H1 (cell line): ENCODE measurements at regions not wholly inside any gene's neighbourhood (a gene's known extent, or its start where the extent isn't known, plus 50 kb on each side); places are given as distances from the start of the nearest gene placed in this dataset.

ENCODE experiments used
- CTCF ChIA-PET: fragments of 300-600 bp; sonication (Branson Sonifier 250); formaldehyde crosslinking; loops from one replicate; lab custom pipeline; 2021; ENCODE audit not compliant: partially characterized antibody; lab: Charles Lee
- POLR2A ChIA-PET: fragments of 300-600 bp; sonication (Branson Sonifier 250); formaldehyde crosslinking; loops from one replicate; lab custom pipeline; 2021; ENCODE audit warnings: inconsistent platforms; ENCODE audit not compliant: partially characterized antibody; lab: Charles Lee
- DNase-seq, 2 experiments: peaks; one replicate each; pipeline versions ENCODE4 v3.0.0 to v3.0.0-alpha.2; 2010 to 2022; ENCODE audit warnings: low spot score in 2 of 2, low read depth in 1 of 2, mixed read lengths in 1 of 2
- FAIRE-seq: peaks from 2 replicates; lab custom pipeline; 2011; peaks lifted over from hg19 to GRCh38; lab: Jason Lieb, UNC
- H2AFZ ChIP-seq: 2 replicates; pipeline ENCODE4 v1.8.1; 2012; ENCODE audit warnings: low read length, inconsistent platforms
- H2AK5ac ChIP-seq: 2 replicates; pipeline ENCODE4 v1.6.1; 2013; ENCODE audit warnings: low read depth, low read length
- H2BK120ac ChIP-seq: replicated peaks from 2 replicates; pipeline ENCODE3; 2013; ENCODE audit warnings: low read depth, low read length, inconsistent platforms
- H2BK12ac ChIP-seq: 2 replicates; pipeline ENCODE4 v1.6.1; 2013; ENCODE audit warnings: low read depth, low read length
- H2BK15ac ChIP-seq: 2 replicates; pipeline ENCODE4 v1.6.1; 2013; ENCODE audit warnings: low read length
- H2BK20ac ChIP-seq: 2 replicates; pipeline ENCODE4 v1.6.1; 2013; ENCODE audit warnings: low read length
- H2BK5ac ChIP-seq: 2 replicates; pipeline ENCODE4 v1.6.1; 2013; ENCODE audit warnings: low read depth, low read length
- H3K14ac ChIP-seq: 2 replicates; pipeline ENCODE4 v1.6.1; 2013; ENCODE audit warnings: inconsistent platforms; ENCODE audit not compliant: insufficient read length
- H3K18ac ChIP-seq: 2 replicates; pipeline ENCODE4 v1.6.1; 2013; ENCODE audit warnings: low read length; ENCODE audit errors: extremely low read depth
- H3K23ac ChIP-seq: 2 replicates; pipeline ENCODE4 v1.6.1; 2013; ENCODE audit warnings: inconsistent platforms; ENCODE audit not compliant: insufficient read length
- H3K23me2 ChIP-seq: 2 replicates; pipeline ENCODE4 v1.6.1; 2013; ENCODE audit warnings: low read depth, low read length
- H3K27ac ChIP-seq: 2 replicates; pipeline ENCODE4 v1.6.1; 2011; ENCODE audit warnings: low read depth, low read length, inconsistent platforms
- H3K27me3 ChIP-seq, 4 experiments: replicated peaks in 1 of 4; 1 replicate in 1 of 4; 2 replicates in 3 of 4; pipeline versions ENCODE4 v1.6.1 to v1.8.1; 2011 to 2013; ENCODE audit warnings: low read length in 3 of 4, mild to moderate bottlenecking in 3 of 4, inconsistent platforms in 2 of 4, mixed read lengths in 2 of 4, moderate library complexity in 1 of 4; ENCODE audit not compliant: control insufficient read depth in 3 of 4, insufficient read depth in 3 of 4; ENCODE audit errors: extremely low read depth in 1 of 4
- H3K36me3 ChIP-seq, 4 experiments: 2 replicates each; pipeline versions ENCODE4 v1.6.1 to v1.8.1; 2011 to 2013; ENCODE audit warnings: mild to moderate bottlenecking in 4 of 4, low read length in 3 of 4, moderate library complexity in 2 of 4, control low read depth in 1 of 4, inconsistent platforms in 1 of 4; ENCODE audit not compliant: insufficient read depth in 4 of 4, control insufficient read depth in 2 of 4
- H3K4ac ChIP-seq: replicated peaks from 2 replicates; pipeline ENCODE3; 2013; ENCODE audit warnings: low read length, low read depth, mixed read lengths, inconsistent platforms; ENCODE audit not compliant: insufficient read length
- H3K4me1 ChIP-seq, 4 experiments: replicated peaks in 1 of 4; 1 replicate in 1 of 4; 2 replicates in 3 of 4; pipeline versions ENCODE4 v1.6.1 to v1.8.1; 2011 to 2013; ENCODE audit warnings: low read length in 3 of 4, inconsistent platforms in 2 of 4, mixed read lengths in 1 of 4; ENCODE audit not compliant: insufficient read depth in 4 of 4, control insufficient read depth in 3 of 4
- H3K4me2 ChIP-seq, 2 experiments: 2 replicates each; pipeline versions ENCODE4 v1.6.1 to v1.8.1; 2011 to 2013; ENCODE audit warnings: low read depth in 2 of 2, low read length in 2 of 2, control low read depth in 1 of 2, inconsistent platforms in 1 of 2, mild to moderate bottlenecking in 1 of 2; ENCODE audit not compliant: insufficient read depth in 1 of 2
- H3K4me3 ChIP-seq, 4 experiments: fragments of 200-600, 300-600 bp in 1 of 4; sonication (generic), shearing (Covaris generic), sonication (Bioruptor Twin) in 1 of 4; 2 replicates each; pipeline versions ENCODE4 v1.5.1 to v1.8.1; 2011 to 2016; ENCODE audit warnings: low read length in 4 of 4, low read depth in 3 of 4, control low read depth in 2 of 4, inconsistent platforms in 2 of 4, mild to moderate bottlenecking in 2 of 4, mixed read lengths in 1 of 4, moderate library complexity in 1 of 4; ENCODE audit not compliant: insufficient read depth in 2 of 4; ENCODE audit errors: extremely low read depth in 1 of 4
- H3K56ac ChIP-seq: replicated peaks from 2 replicates; pipeline ENCODE3; 2013; ENCODE audit warnings: low read depth, mild to moderate bottlenecking, mixed read lengths, low read length, inconsistent platforms; ENCODE audit not compliant: insufficient read length
- H3K79me1 ChIP-seq: 2 replicates; pipeline ENCODE4 v1.6.1; 2013; ENCODE audit warnings: low read depth, low read length, control low read depth
- H3K79me2 ChIP-seq, 2 experiments: 2 replicates each; pipeline versions ENCODE4 v1.6.1 to v1.8.1; 2012 to 2013; ENCODE audit warnings: low read length in 2 of 2, mild to moderate bottlenecking in 2 of 2, inconsistent platforms in 1 of 2; ENCODE audit not compliant: insufficient read depth in 2 of 2, control insufficient read depth in 1 of 2
- H3K9ac ChIP-seq, 4 experiments: replicated peaks in 1 of 4; 1 replicate in 1 of 4; 2 replicates in 3 of 4; pipeline versions ENCODE4 v1.6.1 to v1.8.1; 2011 to 2013; ENCODE audit warnings: low read depth in 3 of 4, low read length in 3 of 4, control low read depth in 2 of 4, mild to moderate bottlenecking in 2 of 4, moderate library complexity in 2 of 4, inconsistent platforms in 1 of 4; ENCODE audit errors: extremely low read depth in 1 of 4
- H3K9me3 ChIP-seq, 2 experiments: 2 replicates each; pipeline versions ENCODE4 v1.6.1 to v1.8.1; 2012 to 2013; ENCODE audit warnings: mild to moderate bottlenecking in 2 of 2, moderate library complexity in 2 of 2, control low read depth in 1 of 2, inconsistent platforms in 1 of 2, low read depth in 1 of 2, low read length in 1 of 2, mixed read lengths in 1 of 2; ENCODE audit not compliant: insufficient read depth in 2 of 2
- H4K20me1 ChIP-seq, 2 experiments: replicated peaks in 1 of 2; 2 replicates each; pipeline versions ENCODE3 to v1.8.1; 2011 to 2013; ENCODE audit warnings: inconsistent platforms in 2 of 2, low read length in 2 of 2, mild to moderate bottlenecking in 1 of 2; ENCODE audit not compliant: insufficient read depth in 2 of 2, control insufficient read depth in 1 of 2
- H4K5ac ChIP-seq: 2 replicates; pipeline ENCODE4 v1.6.1; 2013; ENCODE audit warnings: low read length, low read depth, mixed read lengths, inconsistent platforms; ENCODE audit not compliant: insufficient read length
- H4K8ac ChIP-seq: 2 replicates; pipeline ENCODE4 v1.8.0; 2013; ENCODE audit warnings: mild to moderate bottlenecking, moderate library complexity, low read length, inconsistent platforms; ENCODE audit not compliant: insufficient read depth; ENCODE audit errors: extremely low read depth
- H4K91ac ChIP-seq: replicated peaks from 2 replicates; pipeline ENCODE3; 2013; ENCODE audit warnings: low read length, mixed read lengths, inconsistent platforms; ENCODE audit not compliant: insufficient read length
- CTBP2 ChIP-seq: IDR thresholded peaks from 2 replicates; pipeline ENCODE4 v1.7.0; 2011; ENCODE audit warnings: borderline replicate concordance, mild to moderate bottlenecking, moderate library complexity, mixed read lengths, low read length; ENCODE audit not compliant: insufficient read depth, insufficient read length
- RAD21 ChIP-seq, 2 experiments: IDR thresholded peaks in 1 of 2; conservative IDR thresholded peaks in 1 of 2; 2 replicates each; pipeline ENCODE4 v1.6.1; 2011; ENCODE audit warnings: low read depth in 2 of 2, low read length in 2 of 2, improper control_type of control experiment in 1 of 2, inconsistent platforms in 1 of 2, mild to moderate bottlenecking in 1 of 2, moderate library complexity in 1 of 2
- WGBS, 2 experiments: shearing (Covaris generic) in 1 of 2; methylation state at CpG; one replicate each; pipeline versions ENCODE4 v1.1.6 to v1.1.7; 2013 to 2015; ENCODE audit warnings: low lambda C conversion rate in 2 of 2, mixed read lengths in 2 of 2, inconsistent platforms in 1 of 2, low coverage in 1 of 2, missing lambda C conversion rate in 1 of 2; ENCODE audit not compliant: insufficient replicate concordance in 2 of 2, insufficient coverage in 1 of 2, insufficient read length in 1 of 2; ENCODE audit errors: extremely low coverage in 1 of 2, missing lambda C conversion rate in 1 of 2; 5-methylcytosine and 5-hydroxymethylcytosine counted together
- TF ChIP-seq, protein P1 (sequence below), 3 experiments: IDR thresholded peaks; 1 replicate in 2 of 3; 2 replicates in 1 of 3; pipeline versions ENCODE4 v1.5.1 to v1.6.1; 2011; ENCODE audit warnings: low read length in 3 of 3, mild to moderate bottlenecking in 3 of 3, inconsistent platforms in 2 of 3, low read depth in 1 of 3, moderate library complexity in 1 of 3; ENCODE audit not compliant: insufficient read depth in 1 of 3; ENCODE audit errors: control extremely low read depth in 1 of 3

DNA sequence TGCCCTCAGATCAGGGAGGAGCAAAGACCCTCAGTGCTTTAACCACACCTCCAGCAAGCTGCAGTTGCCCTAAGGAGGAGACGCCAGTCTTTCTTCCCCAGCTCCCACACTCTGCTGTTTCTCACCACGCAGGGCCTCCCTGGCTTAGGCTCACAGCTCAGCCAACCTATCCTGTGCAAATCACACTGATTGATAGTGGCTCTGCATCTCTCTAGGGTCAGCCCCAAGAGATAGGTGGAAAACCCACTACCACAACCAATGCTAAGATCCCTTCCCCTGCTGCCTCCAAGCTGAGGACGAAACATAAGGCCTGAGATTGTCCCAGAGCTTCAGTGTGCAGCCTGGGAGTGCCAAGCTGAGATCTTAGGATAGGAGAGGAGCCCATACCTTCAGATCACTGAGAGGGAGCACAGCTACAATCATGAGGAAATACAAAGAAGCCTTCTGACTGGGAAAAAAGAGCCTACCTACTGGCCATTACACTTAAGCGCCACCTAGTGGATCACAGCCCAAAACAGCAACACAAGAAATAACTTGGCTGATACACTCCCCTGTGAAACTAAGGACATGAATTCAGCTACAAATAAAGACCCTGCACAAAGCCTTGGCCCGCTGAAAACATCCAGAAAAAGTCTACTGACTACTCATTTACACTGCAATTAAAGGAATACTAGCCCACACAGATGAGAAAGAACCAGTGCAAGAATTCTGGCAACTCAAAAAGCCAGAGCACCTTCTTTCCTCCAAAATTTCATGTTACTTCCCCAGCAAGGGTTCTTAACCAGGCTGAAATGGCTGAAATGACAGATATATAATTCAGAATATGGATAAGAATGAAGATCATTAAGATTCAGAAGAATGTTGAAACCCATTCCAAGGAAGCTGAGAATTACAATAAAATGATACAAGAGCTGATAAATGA, 271.5 kb upstream of the DCBLD2 start:
- H3K4me1 ChIP-seq: 0 out of 7 replicates have a peak, but pooled peaks cover 0 to 1% (median 0%) of the 10 kb centered on the region in 4 experiments
- H3K9me3 ChIP-seq: no peaks in the 10 kb centered on the region
- no peak overlapping the region for H4K91ac ChIP-seq
- no peak overlapping the region for H4K5ac ChIP-seq
- H3K23ac ChIP-seq: no peak overlapping the region
- H2BK5ac ChIP-seq: peak overlapping the region; percentile 60; the same call in 1 of the 2 replicates
- H2AFZ ChIP-seq: peak overlapping the region; percentile 100
- H2BK20ac ChIP-seq: no peak overlapping the region; the same call in 1 of the 2 replicates
- CTCF ChIA-PET: interaction anchor here (0.6 to 2.9 kb wide), 51 partner anchors 9 to 606 kb away, joined by 3 to 18 read pairs (median 4); no protein-coding TSS in a partner anchor
- no peak overlapping the region for H3K9ac ChIP-seq
- H4K20me1 ChIP-seq: no peaks in the 10 kb centered on the region
- no peaks in the 10 kb centered on the region for H3K27me3 ChIP-seq
- H3K79me2 ChIP-seq: no peaks in the 10 kb centered on the region
- peak; percentile 97 for FAIRE-seq
- no peak overlapping the region for H3K27ac ChIP-seq
- no peak overlapping the region for H2AK5ac ChIP-seq
- POLR2A ChIA-PET: no interaction called here
- H3K18ac ChIP-seq: no peak overlapping the region; the same call in 1 of the 2 replicates
- no peak overlapping the region for H3K4me3 ChIP-seq
- peak in 1 of 2 experiments; percentile 69 for DNase-seq
- no peaks in the 10 kb centered on the region for H3K79me1 ChIP-seq
- no peak overlapping the region for H3K4ac ChIP-seq
- H4K8ac ChIP-seq: no peak overlapping the region; the same call in 1 of the 2 replicates
- H3K56ac ChIP-seq: no peak overlapping the region
- no peak for TF ChIP-seq CTBP2
- peak; percentile 78 to 80 for TF ChIP-seq RAD21 (IDR thresholded peaks at IDR 0.05 in 1 of 2, conservative IDR thresholded peaks at IDR 0.05 in 1 of 2; ENCODE audit: low read depth in 2 of 2, low read length in 2 of 2)
- TF ChIP-seq, protein P1, sequence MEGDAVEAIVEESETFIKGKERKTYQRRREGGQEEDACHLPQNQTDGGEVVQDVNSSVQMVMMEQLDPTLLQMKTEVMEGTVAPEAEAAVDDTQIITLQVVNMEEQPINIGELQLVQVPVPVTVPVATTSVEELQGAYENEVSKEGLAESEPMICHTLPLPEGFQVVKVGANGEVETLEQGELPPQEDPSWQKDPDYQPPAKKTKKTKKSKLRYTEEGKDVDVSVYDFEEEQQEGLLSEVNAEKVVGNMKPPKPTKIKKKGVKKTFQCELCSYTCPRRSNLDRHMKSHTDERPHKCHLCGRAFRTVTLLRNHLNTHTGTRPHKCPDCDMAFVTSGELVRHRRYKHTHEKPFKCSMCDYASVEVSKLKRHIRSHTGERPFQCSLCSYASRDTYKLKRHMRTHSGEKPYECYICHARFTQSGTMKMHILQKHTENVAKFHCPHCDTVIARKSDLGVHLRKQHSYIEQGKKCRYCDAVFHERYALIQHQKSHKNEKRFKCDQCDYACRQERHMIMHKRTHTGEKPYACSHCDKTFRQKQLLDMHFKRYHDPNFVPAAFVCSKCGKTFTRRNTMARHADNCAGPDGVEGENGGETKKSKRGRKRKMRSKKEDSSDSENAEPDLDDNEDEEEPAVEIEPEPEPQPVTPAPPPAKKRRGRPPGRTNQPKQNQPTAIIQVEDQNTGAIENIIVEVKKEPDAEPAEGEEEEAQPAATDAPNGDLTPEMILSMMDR (IDR thresholded peaks at IDR 0.05; ENCODE audit: control extremely low read depth in 1 of 3, insufficient read depth in 1 of 3, low read depth in 1 of 3, low read length in 3 of 3): peak in 2 of 3 experiments; percentile 76 to 77; a peak in 3 of 4 replicates
- TF ChIP-seq, all 59 proteins: peak for 2
- no peak overlapping the region for H3K4me2 ChIP-seq
- WGBS, 2 experiments: 60% methylated on average over 5 of the region's 5 CpGs; no CpG with 5 or more reads in 1 of the 2 experiments
- H3K36me3 ChIP-seq: no peaks in the 10 kb centered on the region
- no peak overlapping the region for H2BK120ac ChIP-seq
- no peak overlapping the region for H3K14ac ChIP-seq
- H2BK15ac ChIP-seq: no peak overlapping the region
- no peaks in the 10 kb centered on the region for H3K23me2 ChIP-seq
- H2BK12ac ChIP-seq: peak overlapping the region; percentile 75; the same call in 1 of the 2 replicates
